ENCODE measurements at regions not wholly inside any gene's neighbourhood (a gene's known extent, or its start where the extent isn't known, plus 50 kb on each side); places are given as distances from the start of the nearest gene placed in this dataset.

GRCh38 chr2:16522031-16522831 lies 143.4 kb downstream of the CYRIA start (continued):
- no peak for TF ChIP-seq ATF2 (IDR thresholded peaks at IDR 0.05; ENCODE audit: low read length)
- no peak for TF ChIP-seq EGR1 (IDR thresholded peaks at IDR 0.05; ENCODE audit: borderline replicate concordance, low read depth, low read length)
- TF ChIP-seq CBX5 (IDR thresholded peaks at IDR 0.05; ENCODE audit: low read depth, low read length): no peak
- TF ChIP-seq, protein P1, sequence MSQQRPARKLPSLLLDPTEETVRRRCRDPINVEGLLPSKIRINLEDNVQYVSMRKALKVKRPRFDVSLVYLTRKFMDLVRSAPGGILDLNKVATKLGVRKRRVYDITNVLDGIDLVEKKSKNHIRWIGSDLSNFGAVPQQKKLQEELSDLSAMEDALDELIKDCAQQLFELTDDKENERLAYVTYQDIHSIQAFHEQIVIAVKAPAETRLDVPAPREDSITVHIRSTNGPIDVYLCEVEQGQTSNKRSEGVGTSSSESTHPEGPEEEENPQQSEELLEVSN (IDR thresholded peaks at IDR 0.05): no peak

Data from H1 (cell line).